ENCODE measurements at regions not wholly inside any gene's neighbourhood (a gene's known extent, or its start where the extent isn't known, plus 50 kb on each side); places are given as distances from the start of the nearest gene placed in this dataset.

DNA sequence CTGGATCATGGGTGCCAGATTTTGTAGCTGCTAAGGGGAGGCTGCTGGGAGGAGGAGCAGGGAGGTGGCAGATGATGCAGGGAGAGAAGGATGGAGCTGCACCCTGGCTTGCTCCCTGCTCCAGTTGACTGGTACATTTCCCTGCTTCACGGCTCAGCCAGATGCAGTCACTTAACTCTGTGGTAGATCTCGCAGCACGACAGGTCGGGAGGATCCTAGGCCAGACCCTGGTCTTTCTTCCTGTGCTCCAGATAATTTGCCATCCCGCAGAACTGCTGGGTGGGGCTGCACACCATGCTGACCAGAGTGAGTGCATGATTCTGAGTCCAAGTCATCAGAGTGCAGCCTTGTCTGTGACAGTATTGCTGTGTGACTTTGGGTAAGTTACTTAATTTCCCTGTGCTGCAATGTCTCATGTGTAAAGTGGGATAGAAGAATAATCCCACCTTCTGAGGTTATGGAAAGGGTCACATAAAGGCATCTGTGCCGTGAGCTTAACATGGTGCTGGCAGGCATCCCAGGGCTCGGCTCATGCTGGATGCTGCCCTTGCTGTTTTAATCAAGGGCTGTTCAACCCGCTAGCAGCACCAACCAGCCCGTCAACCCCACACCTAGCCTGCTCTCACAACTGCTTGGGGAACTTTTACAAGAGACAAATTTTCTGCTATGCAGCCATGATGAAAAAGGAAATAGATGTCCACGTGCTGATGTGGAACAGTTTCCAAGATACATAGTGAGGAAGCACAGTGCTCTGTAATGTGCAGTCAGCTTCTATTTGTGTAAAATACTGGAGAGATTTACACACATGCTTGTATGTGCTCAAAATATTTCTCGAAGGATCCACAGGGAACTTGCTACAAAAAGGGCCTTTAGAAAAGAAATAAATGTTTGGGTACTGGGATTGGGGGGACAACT is 257.9 kb downstream of the CDH26 start:
- DNase-seq: peak; percentile 23

DNA sequence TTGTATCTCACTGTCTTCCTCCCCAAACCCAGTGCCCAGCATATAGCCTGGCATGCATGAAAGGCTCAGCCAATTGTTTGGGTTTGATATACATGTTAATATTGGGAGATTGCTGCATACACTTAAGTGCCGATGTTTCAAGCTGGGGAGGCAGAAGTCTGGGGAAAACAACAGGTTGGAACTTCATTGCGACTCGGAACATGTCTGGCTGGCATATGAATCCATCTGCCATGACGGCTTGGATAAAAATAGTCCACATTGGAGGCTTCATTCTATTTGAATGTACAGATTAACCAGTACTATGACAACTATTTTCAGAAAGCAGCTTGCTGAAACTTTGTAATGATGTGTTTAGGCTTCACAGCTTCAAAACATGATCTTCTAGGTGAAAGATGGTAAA is 261.0 kb downstream of the CDH26 start:
- DNase-seq: no peak

DNA sequence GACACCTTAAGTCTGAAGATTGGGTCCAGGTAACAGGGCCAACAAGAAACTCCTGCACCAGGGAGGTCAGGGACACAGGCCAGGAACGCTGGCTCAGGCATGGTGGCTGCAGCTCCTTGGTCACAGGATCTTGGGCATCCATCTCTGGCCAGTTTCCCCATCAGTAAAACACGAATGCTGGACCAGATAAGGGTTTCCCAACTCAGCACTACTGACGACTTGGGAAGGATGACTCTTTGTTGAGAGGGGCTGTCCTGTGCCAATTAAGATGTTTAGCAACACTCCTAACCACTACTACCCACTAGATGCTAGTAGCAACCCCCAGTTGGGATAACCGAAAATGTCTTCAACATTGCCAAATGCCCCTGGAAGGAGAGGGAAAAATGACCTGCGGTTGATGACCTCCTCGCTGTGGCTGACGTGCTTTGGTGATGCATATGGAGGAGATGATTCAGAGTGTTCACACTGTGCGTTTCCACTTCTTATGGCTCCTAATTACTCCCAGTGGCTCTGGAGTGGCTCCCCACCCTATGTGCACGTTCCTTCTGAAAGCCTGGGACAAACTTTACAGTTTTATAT is 261.9 kb downstream of the CDH26 start:
- no peak for DNase-seq

- DNase-seq: no peak
Observed at GRCh38 chr20:60220706-60221105, 262.5 kb downstream of the CDH26 start.

GRCh38 chr20:60221593-60221992 is 263.4 kb downstream of the CDH26 start:
- no peak for DNase-seq

- DNase-seq: no peak
Observed at GRCh38 chr20:60222497-60222896, 264.3 kb downstream of the CDH26 start.

DNA sequence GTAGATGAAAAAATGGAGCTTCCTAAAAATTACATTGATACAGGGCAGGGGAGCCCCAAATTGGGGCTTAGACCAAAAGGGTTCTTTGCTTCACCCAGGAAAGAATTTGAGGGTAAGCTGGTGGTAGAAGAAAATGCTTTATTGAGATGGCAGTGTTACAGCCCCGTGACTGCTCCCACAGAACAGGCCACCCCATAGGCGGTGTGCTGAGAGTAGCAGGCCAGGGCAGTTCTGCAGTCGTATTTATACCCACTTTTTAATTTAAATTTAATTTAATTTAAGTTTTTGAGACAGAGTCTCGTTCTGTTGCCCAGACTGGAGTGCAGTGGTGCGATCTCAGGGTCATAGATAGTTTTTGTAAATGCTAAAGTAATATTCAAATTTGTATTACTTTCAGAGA is 265.0 kb downstream of the CDH26 start:
- DNase-seq: no peak

DNA sequence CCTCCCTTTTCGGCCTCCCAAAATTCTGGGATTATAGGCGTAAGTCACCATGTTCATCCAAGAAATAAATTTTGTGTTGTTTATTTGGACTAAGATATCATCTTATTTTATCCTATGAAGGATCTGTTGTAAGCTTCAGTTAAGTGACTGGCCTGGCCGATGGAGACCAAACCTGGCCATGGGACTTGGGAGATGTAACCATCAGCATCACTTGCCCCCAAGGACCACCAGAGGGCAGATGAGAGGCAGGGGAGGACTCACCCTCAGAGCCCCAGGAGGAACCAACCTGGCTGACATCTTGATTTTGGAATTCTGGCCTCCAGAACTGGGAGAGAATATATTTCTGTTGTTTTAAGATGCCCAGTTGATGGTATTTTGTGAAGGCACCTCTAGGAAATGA is 266.7 kb downstream of the CDH26 start:
- peak; percentile 69 for DNase-seq

DNA sequence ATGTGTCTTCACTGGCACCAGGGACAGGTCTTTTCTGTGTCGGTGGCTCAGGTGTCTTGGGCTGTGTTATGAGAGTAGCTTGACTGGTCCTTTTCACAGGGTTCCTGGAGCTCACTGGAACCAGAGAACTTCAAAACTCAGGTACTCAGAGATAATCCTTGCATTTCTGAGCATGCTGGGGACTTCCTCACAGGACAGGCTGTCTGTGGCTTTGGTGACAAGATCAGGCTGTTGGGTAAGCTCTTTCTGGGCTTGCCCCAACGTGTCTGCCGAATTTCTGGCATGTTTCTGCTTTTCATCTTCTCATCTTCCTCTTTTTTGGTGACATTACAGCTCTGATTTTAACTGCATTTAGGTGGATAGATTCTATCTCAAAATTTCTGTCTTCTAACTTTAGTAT is 270.0 kb downstream of the CDH26 start:
- DNase-seq: no peak

GRCh38 chr20:60232380-60232779 is 274.2 kb downstream of the CDH26 start:
- DNase-seq: no peak

- no peak for DNase-seq
Observed at GRCh38 chr20:60233018-60233630, 274.9 kb downstream of the CDH26 start.

GRCh38 chr20:60236613-60237012 is 278.4 kb downstream of the CDH26 start:
- no peak for DNase-seq

DNA sequence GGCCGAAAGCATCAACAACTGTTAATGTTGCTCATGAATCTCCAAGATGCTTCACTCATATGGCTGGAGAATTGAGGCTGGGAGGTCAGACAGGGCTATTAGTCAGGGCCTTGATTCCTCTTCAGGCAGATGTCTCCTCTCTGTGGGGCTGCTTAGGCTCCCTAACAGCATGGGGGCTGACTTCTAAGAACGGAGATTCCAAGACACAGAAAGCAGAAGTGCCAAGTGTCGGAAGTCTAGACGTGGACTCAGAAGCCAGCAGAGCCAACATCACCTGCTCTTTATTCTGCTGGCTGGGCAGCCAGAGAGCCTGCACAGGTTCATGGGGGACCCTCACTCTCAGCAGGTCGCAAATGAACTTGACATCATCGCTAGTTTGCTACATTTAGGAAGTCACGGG is 279.8 kb downstream of the CDH26 start:
- DNase-seq: no peak

- DNase-seq: no peak
Observed at GRCh38 chr20:60238992-60239660, 280.9 kb downstream of the CDH26 start.

GRCh38 chr20:60239956-60240355 is 281.7 kb downstream of the CDH26 start:
- DNase-seq: no peak

DNA sequence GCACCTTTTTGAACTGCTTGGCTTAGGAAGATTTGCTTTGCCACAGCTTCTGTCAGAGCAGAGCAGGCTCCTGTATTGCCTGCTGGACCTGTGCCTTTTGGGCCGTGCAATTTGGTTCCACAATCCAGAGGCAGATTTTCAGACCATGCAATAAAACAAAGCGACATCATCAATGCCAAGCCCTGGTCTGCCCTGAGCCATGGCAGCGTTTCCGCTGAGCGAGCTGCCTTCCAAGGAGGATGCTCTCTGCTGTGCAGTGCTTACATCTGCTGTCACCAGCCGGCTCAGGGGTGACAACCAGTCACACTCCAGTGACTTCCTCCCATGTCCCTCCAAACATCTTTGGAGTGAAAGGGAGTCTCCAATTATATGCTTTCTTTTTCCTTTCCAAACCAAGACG is 282.2 kb downstream of the CDH26 start:
- no peak for DNase-seq

- no peak for DNase-seq
Observed at GRCh38 chr20:60240986-60241385, 282.8 kb downstream of the CDH26 start.

- no peak for DNase-seq
Observed at GRCh38 chr20:60242836-60243505, 284.7 kb downstream of the CDH26 start.

- DNase-seq: no peak
Observed at GRCh38 chr20:60244373-60245146, 286.3 kb downstream of the CDH26 start.

GRCh38 chr20:60246751-60247150 is 288.5 kb downstream of the CDH26 start:
- no peak for DNase-seq

- no peak for DNase-seq
Observed at GRCh38 chr20:60249436-60249835, 291.2 kb downstream of the CDH26 start.

GRCh38 chr20:60250251-60250650 is 292.0 kb downstream of the CDH26 start:
- no peak for DNase-seq

All from NCI-H82 (cell line).